ENCODE measurements at regions not wholly inside any gene's neighbourhood (a gene's known extent, or its start where the extent isn't known, plus 50 kb on each side); places are given as distances from the start of the nearest gene placed in this dataset.

GRCh38 chr6:84492241-84493165, 265.1 kb upstream of the CEP162 start:
- Histone ChIP-seq H3K9me3 (no peaks in the 10 kb centered on the region), H3K27ac (peak overlapping the region in 1 of 4 donors; percentile 18), H3K36me3 (no peaks in the 10 kb centered on the region), H3K27me3 (no peaks in the 10 kb centered on the region), H3K4me1 (no peaks in the 10 kb centered on the region), H3K4me3 (no peak overlapping the region)
- DNase-seq (ENCODE audit: low spot score in 2 of 2) = no peak
- 38 to 54% methylated on average over 13 of the region's 13 CpGs for WGBS, 2 donors
- TF ChIP-seq EP300 (IDR thresholded peaks at IDR 0.05) (no peak), POLR2A (IDR thresholded peaks at IDR 0.05) (no peak), CTCF (IDR thresholded peaks at IDR 0.05) (no peak)

GRCh38 chr6:84489598-84489997, 262.2 kb upstream of the CEP162 start:
- no peaks in the 10 kb centered on the region for H3K4me1 ChIP-seq
- no peaks in the 10 kb centered on the region for H3K9me3 ChIP-seq
- TF ChIP-seq CTCF (IDR thresholded peaks at IDR 0.05) = no peak
- H3K4me3 ChIP-seq = no peak overlapping the region
- no peaks in the 10 kb centered on the region for H3K36me3 ChIP-seq
- no peak overlapping the region for H3K27ac ChIP-seq
- WGBS, 2 donors = 83 to 100% methylated on average over 1 of the region's 1 CpG
- H3K27me3 ChIP-seq = no peaks in the 10 kb centered on the region
- DNase-seq (ENCODE audit: low spot score in 2 of 2) = no peak

GRCh38 chr6:84486526-84486925, 259.1 kb upstream of the CEP162 start:
- H3K4me1 ChIP-seq = no peaks in the 10 kb centered on the region
- no peak overlapping the region for H3K27ac ChIP-seq
- no peak for DNase-seq (ENCODE audit: low spot score in 2 of 2)
- H3K4me3 ChIP-seq = no peak overlapping the region
- H3K36me3 ChIP-seq = no peaks in the 10 kb centered on the region
- H3K27me3 ChIP-seq = no peaks in the 10 kb centered on the region
- H3K9me3 ChIP-seq = no peaks in the 10 kb centered on the region
- TF ChIP-seq POLR2A (IDR thresholded peaks at IDR 0.05) (no peak), EP300 (IDR thresholded peaks at IDR 0.05) (no peak)

- H3K4me3 ChIP-seq = no peak overlapping the region
- H3K27ac ChIP-seq = no peak overlapping the region
- no peaks in the 10 kb centered on the region for H3K27me3 ChIP-seq
- TF ChIP-seq POLR2A (IDR thresholded peaks at IDR 0.05) = no peak
- TF ChIP-seq EP300 (IDR thresholded peaks at IDR 0.05) = no peak
- TF ChIP-seq CTCF (IDR thresholded peaks at IDR 0.05) = no peak
- H3K4me1 ChIP-seq = no peaks in the 10 kb centered on the region
- DNase-seq (ENCODE audit: low spot score in 2 of 2) = no peak
- WGBS, 2 donors = 90 to 95% methylated on average over 1 of the region's 1 CpG
- no peaks in the 10 kb centered on the region for H3K36me3 ChIP-seq
- peaks cover 0 to 5% (median 0%) of the 10 kb centered on the region in 4 donors for H3K9me3 ChIP-seq
Observed at GRCh38 chr6:84469144-84469543, 241.7 kb upstream of the CEP162 start.

- DNase-seq (ENCODE audit: low spot score in 2 of 2) = no peak
- TF ChIP-seq CTCF (IDR thresholded peaks at IDR 0.05) = no peak
- TF ChIP-seq EP300 (IDR thresholded peaks at IDR 0.05) = no peak
- no peak for TF ChIP-seq POLR2A (IDR thresholded peaks at IDR 0.05)
Observed at GRCh38 chr6:84467296-84467695, 239.9 kb upstream of the CEP162 start.

More at GRCh38 chr6:84467296-84467695, 239.9 kb upstream of the CEP162 start:
- Histone ChIP-seq H3K4me1 (no peaks in the 10 kb centered on the region), H3K27ac (no peak overlapping the region), H3K36me3 (no peaks in the 10 kb centered on the region), H3K4me3 (no peak overlapping the region), H3K27me3 (no peaks in the 10 kb centered on the region), H3K9me3 (no peaks in the 10 kb centered on the region)

All from tibial nerve (tissue), 4 donors.